ENCODE measurements at regions not wholly inside any gene's neighbourhood (a gene's known extent, or its start where the extent isn't known, plus 50 kb on each side); places are given as distances from the start of the nearest gene placed in this dataset.

DNA sequence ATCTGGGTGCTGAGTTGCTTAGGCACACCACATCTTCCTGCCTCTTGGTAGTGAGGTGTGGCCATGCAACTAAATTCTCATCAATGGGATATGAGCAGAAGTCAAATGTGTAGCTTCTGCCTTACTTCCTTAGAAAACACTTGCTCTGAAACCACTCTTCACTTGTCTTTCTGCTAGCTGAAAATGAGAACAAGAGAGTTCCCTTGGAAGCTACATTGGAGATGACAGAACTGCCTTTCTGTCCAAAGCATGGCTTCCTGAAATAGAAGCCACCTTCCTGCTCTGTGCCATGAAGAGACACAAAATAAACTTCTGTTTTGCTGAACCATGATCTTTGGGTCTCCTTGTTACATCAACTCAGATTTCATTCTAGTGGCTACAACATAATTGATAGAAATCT lies 659.9 kb downstream of the IRS1 start:
- H3K9me3 ChIP-seq (ENCODE audit: control insufficient read depth, insufficient read depth, low read depth, low read length): no peaks in the 10 kb centered on the region
- H3K4me3 ChIP-seq (ENCODE audit: low read depth, low read length): no peak overlapping the region
- no peak overlapping the region for H3K27ac ChIP-seq (ENCODE audit: extremely low read depth, low read depth, low read length)
- no peak for TF ChIP-seq ZNF777 (tag by site-specific recombination; IDR thresholded peaks at IDR 0.05; ENCODE audit: borderline replicate concordance)
- no peak for TF ChIP-seq ZNF677 (tag by site-specific recombination; IDR thresholded peaks at IDR 0.05)
- no peak for TF ChIP-seq ZSCAN23 (tag by site-specific recombination; IDR thresholded peaks at IDR 0.05)
- no peak for TF ChIP-seq ZNF398 (tag by site-specific recombination; IDR thresholded peaks at IDR 0.05)
- no peak for TF ChIP-seq RBAK (tag by site-specific recombination; IDR thresholded peaks at IDR 0.05)
- TF ChIP-seq ZNF391 (tag by site-specific recombination; IDR thresholded peaks at IDR 0.05; ENCODE audit: borderline replicate concordance, low read depth): no peak
- no peak for TF ChIP-seq ZNF16 (tag by site-specific recombination; IDR thresholded peaks at IDR 0.05; ENCODE audit: low read depth)
- TF ChIP-seq, protein P1, sequence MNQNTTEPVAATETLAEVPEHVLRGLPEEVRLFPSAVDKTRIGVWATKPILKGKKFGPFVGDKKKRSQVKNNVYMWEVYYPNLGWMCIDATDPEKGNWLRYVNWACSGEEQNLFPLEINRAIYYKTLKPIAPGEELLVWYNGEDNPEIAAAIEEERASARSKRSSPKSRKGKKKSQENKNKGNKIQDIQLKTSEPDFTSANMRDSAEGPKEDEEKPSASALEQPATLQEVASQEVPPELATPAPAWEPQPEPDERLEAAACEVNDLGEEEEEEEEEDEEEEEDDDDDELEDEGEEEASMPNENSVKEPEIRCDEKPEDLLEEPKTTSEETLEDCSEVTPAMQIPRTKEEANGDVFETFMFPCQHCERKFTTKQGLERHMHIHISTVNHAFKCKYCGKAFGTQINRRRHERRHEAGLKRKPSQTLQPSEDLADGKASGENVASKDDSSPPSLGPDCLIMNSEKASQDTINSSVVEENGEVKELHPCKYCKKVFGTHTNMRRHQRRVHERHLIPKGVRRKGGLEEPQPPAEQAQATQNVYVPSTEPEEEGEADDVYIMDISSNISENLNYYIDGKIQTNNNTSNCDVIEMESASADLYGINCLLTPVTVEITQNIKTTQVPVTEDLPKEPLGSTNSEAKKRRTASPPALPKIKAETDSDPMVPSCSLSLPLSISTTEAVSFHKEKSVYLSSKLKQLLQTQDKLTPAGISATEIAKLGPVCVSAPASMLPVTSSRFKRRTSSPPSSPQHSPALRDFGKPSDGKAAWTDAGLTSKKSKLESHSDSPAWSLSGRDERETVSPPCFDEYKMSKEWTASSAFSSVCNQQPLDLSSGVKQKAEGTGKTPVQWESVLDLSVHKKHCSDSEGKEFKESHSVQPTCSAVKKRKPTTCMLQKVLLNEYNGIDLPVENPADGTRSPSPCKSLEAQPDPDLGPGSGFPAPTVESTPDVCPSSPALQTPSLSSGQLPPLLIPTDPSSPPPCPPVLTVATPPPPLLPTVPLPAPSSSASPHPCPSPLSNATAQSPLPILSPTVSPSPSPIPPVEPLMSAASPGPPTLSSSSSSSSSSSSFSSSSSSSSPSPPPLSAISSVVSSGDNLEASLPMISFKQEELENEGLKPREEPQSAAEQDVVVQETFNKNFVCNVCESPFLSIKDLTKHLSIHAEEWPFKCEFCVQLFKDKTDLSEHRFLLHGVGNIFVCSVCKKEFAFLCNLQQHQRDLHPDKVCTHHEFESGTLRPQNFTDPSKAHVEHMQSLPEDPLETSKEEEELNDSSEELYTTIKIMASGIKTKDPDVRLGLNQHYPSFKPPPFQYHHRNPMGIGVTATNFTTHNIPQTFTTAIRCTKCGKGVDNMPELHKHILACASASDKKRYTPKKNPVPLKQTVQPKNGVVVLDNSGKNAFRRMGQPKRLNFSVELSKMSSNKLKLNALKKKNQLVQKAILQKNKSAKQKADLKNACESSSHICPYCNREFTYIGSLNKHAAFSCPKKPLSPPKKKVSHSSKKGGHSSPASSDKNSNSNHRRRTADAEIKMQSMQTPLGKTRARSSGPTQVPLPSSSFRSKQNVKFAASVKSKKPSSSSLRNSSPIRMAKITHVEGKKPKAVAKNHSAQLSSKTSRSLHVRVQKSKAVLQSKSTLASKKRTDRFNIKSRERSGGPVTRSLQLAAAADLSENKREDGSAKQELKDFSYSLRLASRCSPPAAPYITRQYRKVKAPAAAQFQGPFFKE (tag by site-specific recombination; IDR thresholded peaks at IDR 0.05; ENCODE audit: borderline replicate concordance): no peak
- no peak for TF ChIP-seq ZNF184 (tag by site-specific recombination; IDR thresholded peaks at IDR 0.05)
- no peak for TF ChIP-seq ZNF133 (tag by site-specific recombination; IDR thresholded peaks at IDR 0.05)
- TF ChIP-seq ZNF416 (tag by site-specific recombination; IDR thresholded peaks at IDR 0.05): no peak
- TF ChIP-seq ZNF555 (tag by site-specific recombination; conservative IDR thresholded peaks at IDR 0.05): no peak
- no peak for TF ChIP-seq HOXD13 (CRISPR knock-in tag; IDR thresholded peaks at IDR 0.05; ENCODE audit: borderline replicate concordance)
- TF ChIP-seq ZNF571 (tag by site-specific recombination; IDR thresholded peaks at IDR 0.05): no peak
- TF ChIP-seq KLF16 (tag by site-specific recombination; IDR thresholded peaks at IDR 0.05): no peak
- no peak for TF ChIP-seq ZNF138 (tag by site-specific recombination; IDR thresholded peaks at IDR 0.05; ENCODE audit: borderline replicate concordance)
- TF ChIP-seq, protein P2, sequence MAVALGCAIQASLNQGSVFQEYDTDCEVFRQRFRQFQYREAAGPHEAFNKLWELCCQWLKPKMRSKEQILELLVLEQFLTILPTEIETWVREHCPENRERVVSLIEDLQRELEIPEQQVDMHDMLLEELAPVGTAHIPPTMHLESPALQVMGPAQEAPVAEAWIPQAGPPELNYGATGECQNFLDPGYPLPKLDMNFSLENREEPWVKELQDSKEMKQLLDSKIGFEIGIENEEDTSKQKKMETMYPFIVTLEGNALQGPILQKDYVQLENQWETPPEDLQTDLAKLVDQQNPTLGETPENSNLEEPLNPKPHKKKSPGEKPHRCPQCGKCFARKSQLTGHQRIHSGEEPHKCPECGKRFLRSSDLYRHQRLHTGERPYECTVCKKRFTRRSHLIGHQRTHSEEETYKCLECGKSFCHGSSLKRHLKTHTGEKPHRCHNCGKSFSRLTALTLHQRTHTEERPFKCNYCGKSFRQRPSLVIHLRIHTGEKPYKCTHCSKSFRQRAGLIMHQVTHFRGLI (tag by site-specific recombination; IDR thresholded peaks at IDR 0.05): no peak
- TF ChIP-seq ZNF311 (tag by site-specific recombination; IDR thresholded peaks at IDR 0.05; ENCODE audit: borderline replicate concordance): no peak
- H3K36me3 ChIP-seq (ENCODE audit: control insufficient read depth in 2 of 2, insufficient read depth in 1 of 2, low read length in 2 of 2): no peaks in the 10 kb centered on the region
- ChIA-PET POLR2A (no interaction called here), CTCF (no interaction called here)
- no peaks in the 10 kb centered on the region for H3K4me1 ChIP-seq (ENCODE audit: control insufficient read depth, insufficient read depth, low read length)
